Ectodermal cell (in vitro differentiated cells): ENCODE measurements at regions not wholly inside any gene's neighbourhood (a gene's known extent, or its start where the extent isn't known, plus 50 kb on each side); places are given as distances from the start of the nearest gene placed in this dataset.
"Not testable (repeated sequence)": the region's sequence is repeated elsewhere in the genome, so short reads cannot be mapped to it uniquely, and the experiment has no call there.

Source experiments
- H3K27ac ChIP-seq: 2 replicates; pipeline ENCODE4 v1.7.0; 2013; ENCODE audit warnings: mild to moderate bottlenecking, low read depth, low read length; ENCODE audit not compliant: insufficient read depth, poor library complexity, severe bottlenecking
- H3K27me3 ChIP-seq: 2 replicates; pipeline ENCODE4 v1.7.0; 2013; ENCODE audit warnings: mild to moderate bottlenecking, low read length; ENCODE audit not compliant: insufficient read depth, control insufficient read depth, poor library complexity, severe bottlenecking
- H3K36me3 ChIP-seq: one replicate; pipeline ENCODE4 v1.7.0; 2013; ENCODE audit warnings: low read length; ENCODE audit not compliant: control insufficient read depth, insufficient read depth
- H3K4me1 ChIP-seq: one replicate; pipeline ENCODE4 v1.7.0; 2013; ENCODE audit warnings: low read length; ENCODE audit not compliant: control insufficient read depth, insufficient read depth
- H3K4me3 ChIP-seq: 2 replicates; pipeline ENCODE4 v1.7.0; 2013; ENCODE audit warnings: low read depth, low read length, control low read depth; ENCODE audit not compliant: insufficient read depth
- H3K9me3 ChIP-seq: 2 replicates; pipeline ENCODE4 v1.7.0; 2013; ENCODE audit warnings: mild to moderate bottlenecking, low read length, moderate library complexity; ENCODE audit not compliant: control insufficient read depth
- WGBS, 2 experiments: methylation state at CpG; one replicate each; pipeline ENCODE4 v1.1.7; 2013; ENCODE audit warnings: missing lambda C conversion rate in 2 of 2; 5-methylcytosine and 5-hydroxymethylcytosine counted together

DNA sequence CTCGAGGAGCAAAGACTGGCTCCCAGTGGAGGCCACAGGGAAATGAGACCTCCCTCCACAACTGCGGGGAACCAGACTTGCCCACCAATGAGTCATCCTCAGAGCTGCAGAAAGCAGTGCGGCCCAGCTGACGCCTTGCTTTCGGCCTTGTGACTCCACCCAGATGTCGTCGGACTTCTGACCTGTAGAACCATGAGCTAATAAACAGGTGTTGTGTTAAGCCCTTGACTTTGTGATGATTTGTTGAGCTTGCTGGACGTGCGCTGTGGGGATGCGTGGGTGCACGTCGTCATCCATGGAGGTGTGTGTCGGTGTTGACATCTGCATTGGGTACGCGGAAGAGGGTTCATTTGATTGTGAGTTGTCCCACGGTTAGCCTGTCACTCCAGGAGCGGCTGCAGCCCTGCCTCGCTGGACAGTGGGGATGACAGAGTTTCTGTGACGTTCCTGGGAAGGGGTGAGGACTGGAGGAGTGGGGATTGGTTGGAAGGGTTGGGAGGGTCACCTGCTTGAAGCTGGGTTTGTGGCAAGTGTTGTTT is 154.1 kb downstream of the SH3BP4 start:
- Histone ChIP-seq H3K27ac (no peak overlapping the region), H3K36me3 (no peaks in the 10 kb centered on the region)
- 91 to 93% methylated on average over 19 of the region's 19 CpGs for WGBS, 2 experiments

DNA sequence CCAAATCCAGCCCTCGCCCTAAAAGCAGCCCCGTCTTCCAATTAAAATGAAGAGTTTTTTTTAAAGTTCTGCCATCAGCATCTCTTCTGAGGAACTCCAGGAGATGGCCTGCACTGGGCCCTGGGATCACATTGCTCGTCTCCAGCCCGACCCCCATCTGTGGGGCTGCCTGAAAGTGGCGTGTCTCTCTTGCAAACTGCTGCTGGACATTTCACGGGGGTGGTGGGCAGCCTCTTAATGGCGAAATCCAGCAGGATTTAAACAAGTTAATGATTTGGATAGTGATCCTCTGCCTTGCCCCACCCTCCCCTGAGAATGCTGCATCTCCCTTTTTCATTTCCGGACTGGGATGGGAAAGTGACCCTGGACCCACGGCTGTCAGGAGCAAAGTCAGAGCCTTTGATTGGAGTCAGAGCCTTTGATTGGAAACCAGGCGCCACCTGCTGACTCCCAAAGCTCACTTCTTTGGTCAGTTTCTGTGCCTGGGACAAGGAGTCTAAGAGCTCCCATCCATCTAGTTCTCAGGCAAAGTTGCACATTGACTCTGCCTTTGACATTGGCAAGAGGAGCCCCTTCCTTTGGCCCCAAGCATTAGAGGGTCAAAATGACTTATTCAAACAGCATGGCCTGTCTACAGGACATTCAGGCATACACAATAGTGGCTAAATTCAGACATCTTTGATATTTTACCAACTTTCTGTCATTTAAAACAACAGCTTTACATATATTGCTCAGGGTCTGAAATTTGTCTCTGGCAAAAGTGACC is 155.2 kb downstream of the SH3BP4 start:
- H3K4me1 ChIP-seq, result no peaks in the 10 kb centered on the region
- no peaks in the 10 kb centered on the region for H3K9me3 ChIP-seq
- no peaks in the 10 kb centered on the region for H3K36me3 ChIP-seq
- H3K27me3 ChIP-seq, result no peaks in the 10 kb centered on the region
- no peak overlapping the region for H3K4me3 ChIP-seq
- 68 to 69% methylated on average over 10 of the region's 10 CpGs for WGBS, 2 experiments
- H3K27ac ChIP-seq, result no peak overlapping the region

More for the DNA sequence above, 154.1 kb downstream of the SH3BP4 start:
- Histone ChIP-seq H3K4me3 (no peak overlapping the region), H3K4me1 (no peaks in the 10 kb centered on the region), H3K27me3 (no peaks in the 10 kb centered on the region), H3K9me3 (no peaks in the 10 kb centered on the region)

DNA sequence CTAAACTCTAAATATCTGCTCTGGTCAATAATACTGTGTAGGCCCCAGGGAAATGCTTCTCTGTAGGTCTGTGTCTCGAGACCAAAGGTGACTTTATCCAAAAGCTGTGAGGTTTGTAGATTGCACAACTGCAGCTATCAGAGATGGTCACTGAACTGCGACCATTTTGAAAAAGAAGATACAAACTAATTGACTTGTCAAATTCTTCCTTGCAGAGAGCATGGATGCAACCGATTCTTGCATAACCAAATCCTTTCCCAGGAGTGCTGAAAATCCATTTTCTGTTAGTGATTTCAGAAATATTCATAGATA is 155.8 kb downstream of the SH3BP4 start:
- Histone ChIP-seq H3K27ac (no peak overlapping the region), H3K9me3 (no peaks in the 10 kb centered on the region), H3K4me3 (no peak overlapping the region), H3K27me3 (no peaks in the 10 kb centered on the region), H3K36me3 (no peaks in the 10 kb centered on the region), H3K4me1 (no peaks in the 10 kb centered on the region)
- WGBS, 2 experiments, result 93 to 94% methylated on average over 3 of the region's 3 CpGs

DNA sequence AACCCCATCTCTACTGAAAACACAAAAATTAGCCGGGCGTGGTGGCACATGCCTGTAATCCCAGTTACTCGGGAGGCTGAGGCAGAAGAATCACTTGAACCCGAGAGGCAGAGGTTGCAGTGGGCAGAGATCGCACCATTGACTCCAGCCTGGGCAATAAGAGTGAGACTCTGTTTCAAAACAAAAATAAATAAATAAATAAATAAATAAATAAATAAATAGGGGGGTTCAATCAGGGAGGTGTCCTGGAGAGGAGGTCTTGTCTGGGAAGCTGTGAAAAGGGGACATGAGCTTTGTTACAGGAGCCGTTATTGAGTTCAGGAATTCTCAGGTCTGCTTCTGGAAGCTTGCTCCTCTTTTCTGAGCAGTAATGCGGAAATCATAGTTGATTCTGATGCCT is 157.7 kb downstream of the SH3BP4 start:
- H3K36me3 ChIP-seq, H3K4me1 ChIP-seq, H3K27ac ChIP-seq, H3K9me3 ChIP-seq, H3K4me3 ChIP-seq, H3K27me3 ChIP-seq: not testable (repeated sequence)
- 93 to 95% methylated on average over 7 of the region's 7 CpGs for WGBS, 2 experiments

DNA sequence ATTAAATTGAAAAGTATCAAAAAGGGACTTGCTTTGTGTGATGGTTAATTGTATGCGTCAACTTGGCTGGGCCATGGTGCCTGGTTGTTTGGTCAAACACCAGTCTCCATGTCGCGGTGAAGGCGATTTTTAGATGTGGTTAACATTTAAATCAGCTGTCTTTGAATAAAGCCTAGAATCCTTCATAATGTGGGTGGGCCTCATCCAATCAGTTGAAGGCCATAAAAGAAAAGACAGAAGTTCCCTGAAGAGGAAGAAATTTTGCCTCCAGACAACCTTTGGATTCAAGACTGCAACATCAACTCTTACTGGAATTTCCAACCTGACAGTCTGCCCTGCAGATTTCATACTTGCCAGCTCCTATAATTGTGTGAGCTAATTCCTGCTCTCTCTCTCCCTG is 160.5 kb downstream of the SH3BP4 start:
- Histone ChIP-seq H3K36me3 (no peaks in the 10 kb centered on the region), H3K4me3 (no peak overlapping the region), H3K4me1 (no peaks in the 10 kb centered on the region), H3K9me3 (no peaks in the 10 kb centered on the region), H3K27me3 (no peaks in the 10 kb centered on the region), H3K27ac (no peak overlapping the region)
- 81 to 91% methylated on average over 4 of the region's 4 CpGs for WGBS, 2 experiments

DNA sequence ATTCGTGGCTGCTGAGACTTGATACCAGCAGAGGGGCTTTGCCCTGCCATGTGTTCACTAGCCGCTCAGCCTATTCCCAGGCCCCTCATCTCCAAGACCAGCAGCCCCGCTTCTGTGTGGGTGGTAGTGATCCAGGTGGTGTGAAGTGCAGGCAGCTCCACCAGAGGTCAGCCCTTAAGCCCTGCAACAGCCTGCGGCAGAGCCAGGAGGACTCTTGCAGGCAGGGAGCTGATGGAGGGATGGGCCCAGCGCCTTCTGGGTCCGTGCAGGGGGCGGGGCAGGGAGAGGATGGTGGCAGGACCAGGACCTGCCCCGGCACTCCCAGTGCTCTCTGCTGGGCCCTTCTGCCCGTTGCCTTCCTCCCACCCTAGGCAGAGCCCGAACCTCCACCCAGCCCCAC is 162.0 kb downstream of the SH3BP4 start:
- Histone ChIP-seq H3K27me3 (no peaks in the 10 kb centered on the region), H3K4me3 (no peak overlapping the region), H3K36me3 (no peaks in the 10 kb centered on the region), H3K27ac (no peak overlapping the region), H3K4me1 (no peaks in the 10 kb centered on the region), H3K9me3 (no peaks in the 10 kb centered on the region)
- 58 to 65% methylated on average over 10 of the region's 10 CpGs for WGBS, 2 experiments

DNA sequence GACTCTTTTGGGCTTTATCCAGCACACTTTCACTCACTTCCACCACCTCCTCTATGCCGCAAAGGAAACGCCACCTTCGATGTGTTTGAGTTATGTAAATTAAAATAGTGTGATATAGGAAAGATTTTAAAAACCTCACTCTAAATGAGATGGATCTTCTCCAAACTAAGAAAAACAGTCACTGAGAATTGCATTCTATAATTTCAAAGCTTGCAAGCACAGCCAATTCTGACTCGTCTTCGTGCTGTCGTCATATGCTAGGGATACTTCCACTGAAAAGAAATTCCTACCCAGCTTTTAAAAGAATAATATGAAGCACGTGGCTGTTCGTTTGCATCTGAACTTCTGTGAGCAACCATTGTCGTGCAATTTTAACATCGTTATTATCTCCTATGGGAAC is 162.5 kb downstream of the SH3BP4 start:
- no peak overlapping the region for H3K4me3 ChIP-seq
- no peak overlapping the region for H3K27ac ChIP-seq
- 95 to 96% methylated on average over 7 of the region's 10 CpGs for WGBS, 2 experiments
- H3K36me3 ChIP-seq, result no peaks in the 10 kb centered on the region
- no peaks in the 10 kb centered on the region for H3K27me3 ChIP-seq
- H3K9me3 ChIP-seq, result no peaks in the 10 kb centered on the region
- no peaks in the 10 kb centered on the region for H3K4me1 ChIP-seq

DNA sequence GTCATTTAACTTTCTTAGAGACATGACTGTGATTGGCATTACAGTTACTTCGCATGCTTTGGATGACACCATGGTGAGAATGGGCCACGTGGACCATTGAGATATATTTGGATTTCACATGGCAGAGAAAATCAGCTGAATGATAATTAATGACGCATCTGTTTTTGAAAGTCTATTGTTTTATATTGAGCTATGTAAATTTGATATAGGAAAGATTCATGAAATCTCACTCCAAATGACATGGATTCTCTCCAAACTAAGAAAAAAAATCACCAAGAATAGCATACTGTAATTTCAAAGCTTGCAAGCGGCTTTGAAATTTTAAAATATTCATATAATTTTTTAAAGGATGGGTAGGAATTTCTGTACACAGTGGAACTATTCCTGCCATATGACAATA is 163.7 kb downstream of the SH3BP4 start:
- H3K27me3 ChIP-seq, result peaks cover 3% of the 10 kb centered on the region
- H3K4me3 ChIP-seq, result no peak overlapping the region
- 89 to 91% methylated on average over 3 to 4 of the region's 4 CpGs for WGBS, 2 experiments
- no peaks in the 10 kb centered on the region for H3K36me3 ChIP-seq
- no peaks in the 10 kb centered on the region for H3K9me3 ChIP-seq
- H3K27ac ChIP-seq, result no peak overlapping the region
- no peaks in the 10 kb centered on the region for H3K4me1 ChIP-seq

DNA sequence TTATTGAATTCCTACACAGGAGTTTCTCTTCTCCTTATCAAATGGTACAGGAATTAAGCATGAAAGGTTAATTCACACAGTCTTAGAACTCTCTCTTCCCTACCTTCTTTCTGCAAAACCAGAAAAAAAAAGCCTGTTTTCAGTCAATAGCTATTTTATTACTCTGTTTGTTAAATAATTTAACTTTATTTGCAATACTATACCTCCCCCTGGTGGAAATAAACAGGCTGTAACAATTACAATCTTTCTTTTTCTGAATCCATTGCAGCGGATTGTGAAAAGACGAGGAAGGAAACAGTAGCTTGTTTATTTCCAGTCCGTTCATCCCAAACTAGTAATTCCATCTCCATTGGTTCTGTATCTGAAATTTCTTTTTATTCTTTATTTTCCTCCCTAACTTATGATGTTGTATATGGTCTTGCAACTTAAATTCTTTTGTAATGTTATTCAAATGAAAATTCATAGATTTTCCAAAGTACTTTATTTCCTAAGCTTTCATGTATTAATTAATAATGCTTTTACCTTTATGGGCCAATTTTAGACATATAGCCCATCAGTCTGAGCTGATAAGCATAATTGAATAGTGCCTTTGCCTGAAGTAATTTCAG is 165.2 kb downstream of the SH3BP4 start:
- H3K27ac ChIP-seq, result no peak overlapping the region
- no peak overlapping the region for H3K4me3 ChIP-seq
- H3K27me3 ChIP-seq, result peaks cover 18% of the 10 kb centered on the region
- no peaks in the 10 kb centered on the region for H3K36me3 ChIP-seq
- no peaks in the 10 kb centered on the region for H3K9me3 ChIP-seq
- 32 to 36% methylated on average over 2 to 3 of the region's 3 CpGs for WGBS, 2 experiments
- no peaks in the 10 kb centered on the region for H3K4me1 ChIP-seq

DNA sequence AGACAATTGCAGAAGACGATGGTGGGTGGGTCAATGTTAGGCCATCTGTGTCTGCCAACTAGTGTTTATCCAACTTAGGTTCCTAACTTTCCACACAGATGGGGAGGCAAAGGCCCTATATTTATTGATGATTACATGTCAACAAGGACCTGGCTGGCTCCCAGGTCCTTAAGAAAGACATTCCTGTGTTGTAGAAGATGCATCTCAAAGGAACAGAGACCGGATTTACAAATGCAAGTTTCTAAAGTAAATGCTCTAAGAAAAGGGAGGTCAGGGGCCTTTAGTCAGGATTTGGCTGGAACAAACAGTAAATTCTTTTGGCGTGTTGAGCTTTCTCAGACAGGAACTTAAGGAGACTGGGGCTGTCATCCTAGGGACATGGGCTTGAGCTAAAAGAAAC is 175.0 kb downstream of the SH3BP4 start:
- no peak overlapping the region for H3K4me3 ChIP-seq
- peaks cover 54% of the 10 kb centered on the region for H3K27me3 ChIP-seq
- no peak overlapping the region for H3K27ac ChIP-seq

More for the DNA sequence above, 175.0 kb downstream of the SH3BP4 start:
- Histone ChIP-seq H3K9me3 (no peaks in the 10 kb centered on the region), H3K36me3 (no peaks in the 10 kb centered on the region), H3K4me1 (no peaks in the 10 kb centered on the region)
- WGBS, 2 experiments, result 4 to 10% methylated on average over 3 of the region's 3 CpGs
